ENCODE measurements at regions not wholly inside any gene's neighbourhood (a gene's known extent, or its start where the extent isn't known, plus 50 kb on each side); places are given as distances from the start of the nearest gene placed in this dataset.

GRCh38 chr15:38150148-38150547 lies 102.5 kb upstream of the SPRED1 start:
- H3K27me3 ChIP-seq: no peaks in the 10 kb centered on the region
- no peaks in the 10 kb centered on the region for H3K36me3 ChIP-seq
- no peak overlapping the region for H3K4me3 ChIP-seq
- TF ChIP-seq POLR2A (IDR thresholded peaks at IDR 0.05): no peak
- no peak for TF ChIP-seq EP300 (IDR thresholded peaks at IDR 0.05)
- no peak for TF ChIP-seq CTCF (IDR thresholded peaks at IDR 0.05)
- no peak overlapping the region for H3K27ac ChIP-seq
- no peaks in the 10 kb centered on the region for H3K4me1 ChIP-seq (ENCODE audit: insufficient read depth)
- WGBS, 3 donors: 79 to 85% (median 85%) methylated on average over 1 of the region's 1 CpG
- no peaks in the 10 kb centered on the region for H3K9me3 ChIP-seq
- no peak for DNase-seq
- intact Hi-C loops (cut with DNase I): no loop called here

- intact Hi-C loops (cut with DNase I): no loop called here
- no peak overlapping the region for H3K27ac ChIP-seq
- H3K9me3 ChIP-seq: no peaks in the 10 kb centered on the region
- no peaks in the 10 kb centered on the region for H3K36me3 ChIP-seq
- no peak overlapping the region for H3K4me3 ChIP-seq
- 84 to 91% (median 89%) methylated on average over 2 of the region's 2 CpGs for WGBS, 3 donors
- no peaks in the 10 kb centered on the region for H3K27me3 ChIP-seq
- no peak for DNase-seq
- H3K4me1 ChIP-seq (ENCODE audit: insufficient read depth): no peaks in the 10 kb centered on the region
- TF ChIP-seq EP300 (IDR thresholded peaks at IDR 0.05): no peak
- no peak for TF ChIP-seq CTCF (IDR thresholded peaks at IDR 0.05)
- no peak for TF ChIP-seq POLR2A (IDR thresholded peaks at IDR 0.05)
These were observed 101.8 kb upstream of the SPRED1 start for GRCh38 chr15:38150794-38151193.

DNA sequence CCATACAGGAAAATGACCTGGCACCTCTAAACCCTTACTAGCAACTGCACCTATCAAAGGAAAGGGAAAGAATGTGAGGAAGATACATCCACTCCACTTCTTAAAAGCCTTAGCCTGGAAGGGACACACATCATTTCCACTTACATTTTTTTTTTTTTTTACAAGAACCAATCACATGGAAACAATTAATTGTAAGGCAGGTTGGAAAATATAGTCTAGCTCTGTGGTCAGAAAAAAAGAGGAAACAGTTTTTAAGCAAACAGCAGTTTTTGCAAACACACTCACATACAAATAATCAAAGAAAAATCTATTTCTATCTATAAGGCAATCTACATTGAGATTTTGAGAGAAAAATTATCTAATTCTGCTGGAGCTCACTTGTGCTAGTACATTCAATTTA lies 98.9 kb upstream of the SPRED1 start:
- no peak overlapping the region for H3K4me3 ChIP-seq
- H3K27ac ChIP-seq: no peak overlapping the region
- H3K36me3 ChIP-seq: no peaks in the 10 kb centered on the region
- no peaks in the 10 kb centered on the region for H3K9me3 ChIP-seq
- no peaks in the 10 kb centered on the region for H3K4me1 ChIP-seq (ENCODE audit: insufficient read depth)
- no peak for DNase-seq
- TF ChIP-seq POLR2A (IDR thresholded peaks at IDR 0.05): no peak
- TF ChIP-seq CTCF (IDR thresholded peaks at IDR 0.05): no peak
- no peak for TF ChIP-seq EP300 (IDR thresholded peaks at IDR 0.05)
- H3K27me3 ChIP-seq: no peaks in the 10 kb centered on the region
- intact Hi-C loops (cut with DNase I): no loop called here

DNA sequence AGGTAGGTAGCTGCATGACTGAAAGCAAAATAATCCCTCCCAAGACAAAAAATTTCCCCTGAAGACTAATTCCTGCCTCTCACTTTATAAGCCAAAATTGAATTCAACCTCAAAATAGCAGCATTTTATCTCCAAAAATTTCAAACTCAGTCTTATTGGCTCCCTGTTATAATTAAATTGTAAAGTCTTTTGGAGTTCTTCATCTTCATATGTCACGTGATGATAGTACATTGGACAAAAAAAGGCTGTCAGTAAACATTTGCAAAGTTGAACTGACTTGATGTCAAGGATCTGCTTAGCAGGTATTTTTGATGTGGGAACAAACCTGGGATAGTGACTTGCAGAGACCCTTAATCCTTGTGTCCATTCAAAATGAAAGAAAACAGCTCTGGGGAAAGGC lies 98.4 kb upstream of the SPRED1 start:
- no peak for DNase-seq
- 72 to 85% (median 84%) methylated on average over 1 of the region's 1 CpG for WGBS, 3 donors
- TF ChIP-seq EP300 (IDR thresholded peaks at IDR 0.05) (no peak), CTCF (IDR thresholded peaks at IDR 0.05) (no peak), POLR2A (IDR thresholded peaks at IDR 0.05) (no peak)

DNA sequence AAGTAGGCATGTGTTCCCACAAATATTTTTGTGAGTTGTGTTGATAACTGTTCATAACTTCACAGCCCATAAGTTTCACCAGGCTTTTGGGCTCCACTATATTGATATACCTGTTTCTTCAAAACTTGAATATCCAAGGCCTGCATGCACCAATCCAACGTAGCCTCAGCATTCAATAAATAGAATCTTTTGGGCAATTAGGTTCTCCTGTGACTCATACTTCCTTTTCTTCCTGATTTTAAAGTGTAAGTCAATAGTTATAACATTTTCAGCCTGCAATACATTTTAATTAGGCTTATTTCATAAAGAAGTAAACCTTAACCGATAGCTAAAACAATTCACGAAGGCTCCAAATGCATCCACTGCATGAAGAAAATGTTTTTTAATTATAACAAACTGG lies 97.8 kb upstream of the SPRED1 start:
- TF ChIP-seq CTCF (IDR thresholded peaks at IDR 0.05) (no peak), EP300 (IDR thresholded peaks at IDR 0.05) (no peak), POLR2A (IDR thresholded peaks at IDR 0.05) (no peak)
- Histone ChIP-seq H3K27ac (no peak overlapping the region), H3K9me3 (no peaks in the 10 kb centered on the region), H3K27me3 (no peaks in the 10 kb centered on the region), H3K4me1 (ENCODE audit: insufficient read depth) (no peaks in the 10 kb centered on the region), H3K36me3 (no peaks in the 10 kb centered on the region), H3K4me3 (no peak overlapping the region)
- DNase-seq: no peak
- 88 to 90% (median 90%) methylated on average over 3 of the region's 3 CpGs for WGBS, 3 donors
- intact Hi-C loops (cut with DNase I): no loop called here

More for the DNA sequence above, 98.4 kb upstream of the SPRED1 start:
- no peaks in the 10 kb centered on the region for H3K9me3 ChIP-seq
- intact Hi-C loops (cut with DNase I): no loop called here
- no peaks in the 10 kb centered on the region for H3K36me3 ChIP-seq
- no peaks in the 10 kb centered on the region for H3K4me1 ChIP-seq (ENCODE audit: insufficient read depth)
- no peak overlapping the region for H3K27ac ChIP-seq
- no peaks in the 10 kb centered on the region for H3K27me3 ChIP-seq
- H3K4me3 ChIP-seq: no peak overlapping the region

All from ovary (tissue), 7 donors.